ENCODE measurements at regions not wholly inside any gene's neighbourhood (a gene's known extent, or its start where the extent isn't known, plus 50 kb on each side); places are given as distances from the start of the nearest gene placed in this dataset.

DNA sequence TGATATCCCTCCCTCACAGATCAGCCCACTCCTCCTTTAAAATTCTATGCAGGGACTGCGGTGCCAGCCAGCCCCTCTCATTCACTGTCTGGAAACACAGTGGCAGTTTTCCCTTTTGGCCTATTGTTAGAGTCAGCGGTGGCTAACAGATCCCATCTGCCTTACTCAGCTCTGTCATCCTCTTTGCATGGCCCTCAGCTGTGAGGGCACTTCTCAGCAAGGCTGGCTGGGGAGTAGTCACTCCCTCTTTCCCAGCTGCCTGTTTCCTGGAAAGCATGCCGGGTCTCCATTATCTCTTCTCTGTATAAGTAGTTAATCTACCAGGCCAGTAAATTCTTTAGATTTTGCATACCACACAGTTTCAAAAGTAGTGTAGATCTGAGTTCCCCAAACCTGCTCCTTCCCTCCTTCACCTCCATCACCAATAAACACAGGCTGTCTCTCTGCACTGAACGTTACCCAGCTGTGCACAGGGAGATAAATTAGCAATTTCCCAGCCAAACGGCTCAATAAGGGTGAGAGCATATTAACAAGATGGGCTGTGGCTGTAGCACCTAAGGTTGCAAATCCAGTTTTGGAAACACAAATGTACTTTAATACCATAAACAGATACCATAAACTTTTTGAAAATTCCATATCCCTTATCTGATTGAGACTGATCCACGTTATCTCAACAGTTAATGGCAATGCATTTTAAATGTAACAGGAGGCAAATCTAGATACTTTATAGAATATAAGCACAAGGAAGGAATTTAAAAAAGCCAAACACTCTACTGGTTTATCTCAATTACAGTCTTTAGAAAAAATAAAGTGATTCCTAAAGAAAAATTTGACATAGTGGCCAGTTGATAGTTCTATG is 229.3 kb downstream of the ANKRD50 start:
- no peak for DNase-seq
- no peaks in the 10 kb centered on the region for H3K36me3 ChIP-seq
- H3K27ac ChIP-seq = no peak overlapping the region
- no peak overlapping the region for H3K4me3 ChIP-seq
- TF ChIP-seq, protein P1, sequence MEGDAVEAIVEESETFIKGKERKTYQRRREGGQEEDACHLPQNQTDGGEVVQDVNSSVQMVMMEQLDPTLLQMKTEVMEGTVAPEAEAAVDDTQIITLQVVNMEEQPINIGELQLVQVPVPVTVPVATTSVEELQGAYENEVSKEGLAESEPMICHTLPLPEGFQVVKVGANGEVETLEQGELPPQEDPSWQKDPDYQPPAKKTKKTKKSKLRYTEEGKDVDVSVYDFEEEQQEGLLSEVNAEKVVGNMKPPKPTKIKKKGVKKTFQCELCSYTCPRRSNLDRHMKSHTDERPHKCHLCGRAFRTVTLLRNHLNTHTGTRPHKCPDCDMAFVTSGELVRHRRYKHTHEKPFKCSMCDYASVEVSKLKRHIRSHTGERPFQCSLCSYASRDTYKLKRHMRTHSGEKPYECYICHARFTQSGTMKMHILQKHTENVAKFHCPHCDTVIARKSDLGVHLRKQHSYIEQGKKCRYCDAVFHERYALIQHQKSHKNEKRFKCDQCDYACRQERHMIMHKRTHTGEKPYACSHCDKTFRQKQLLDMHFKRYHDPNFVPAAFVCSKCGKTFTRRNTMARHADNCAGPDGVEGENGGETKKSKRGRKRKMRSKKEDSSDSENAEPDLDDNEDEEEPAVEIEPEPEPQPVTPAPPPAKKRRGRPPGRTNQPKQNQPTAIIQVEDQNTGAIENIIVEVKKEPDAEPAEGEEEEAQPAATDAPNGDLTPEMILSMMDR (IDR thresholded peaks at IDR 0.05) = no peak
- no peak for TF ChIP-seq POLR2A (IDR thresholded peaks at IDR 0.05)
- H3K4me1 ChIP-seq = no peaks in the 10 kb centered on the region
- no peaks in the 10 kb centered on the region for H3K9me3 ChIP-seq
- 55 to 64% methylated on average over 6 of the region's 6 CpGs for WGBS, 2 donors
- H3K27me3 ChIP-seq = no peaks in the 10 kb centered on the region
- intact Hi-C loops (cut with DNase I) = no loop called here

DNA sequence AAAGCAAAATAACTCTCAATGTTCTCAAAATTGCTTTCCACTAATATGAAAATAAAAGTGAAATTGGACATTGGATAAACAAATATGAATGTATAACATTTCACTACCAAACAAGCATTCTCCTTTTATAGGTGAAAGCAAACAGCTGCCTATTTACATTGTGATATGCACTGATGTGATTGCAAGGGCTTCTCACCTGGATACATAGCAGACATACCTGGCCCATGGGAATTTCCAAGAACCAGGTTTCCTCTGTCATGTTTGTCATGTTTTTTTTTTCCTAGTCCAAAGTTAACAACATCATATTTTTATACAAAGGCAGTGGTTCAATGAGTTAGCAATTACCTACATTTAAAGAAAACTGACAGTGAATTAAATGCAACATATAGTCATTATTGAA is 228.5 kb downstream of the ANKRD50 start:
- DNase-seq = no peak
- intact Hi-C loops (cut with DNase I) = no loop called here

DNA sequence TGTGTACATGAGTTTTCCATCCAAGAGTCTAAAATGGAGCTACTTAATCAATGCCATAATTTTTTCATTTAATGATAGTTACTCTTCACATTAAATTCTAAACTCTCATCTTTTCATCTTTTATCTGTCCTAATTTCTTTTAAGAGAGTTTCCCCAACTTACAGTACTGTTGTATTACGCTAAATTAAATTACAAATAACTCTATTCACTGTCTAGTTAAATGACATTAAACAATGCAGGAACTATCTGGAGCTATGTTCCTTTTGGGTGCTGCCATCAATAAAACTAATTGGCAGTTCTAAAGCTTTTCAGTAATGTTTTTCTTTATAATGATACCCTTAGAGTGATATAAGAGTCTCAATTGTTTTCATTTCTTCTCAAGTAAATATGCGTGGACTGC is 227.6 kb downstream of the ANKRD50 start:
- Histone ChIP-seq H3K27me3 (no peaks in the 10 kb centered on the region), H3K27ac (no peak overlapping the region), H3K4me3 (no peak overlapping the region), H3K9me3 (no peaks in the 10 kb centered on the region), H3K36me3 (no peaks in the 10 kb centered on the region), H3K4me1 (no peaks in the 10 kb centered on the region)
- no peak for TF ChIP-seq POLR2A (IDR thresholded peaks at IDR 0.05)
- TF ChIP-seq, protein P1 (IDR thresholded peaks at IDR 0.05) = no peak
- intact Hi-C loops (cut with DNase I) = no loop called here
- DNase-seq = no peak
- WGBS, 2 donors = 83 to 96% methylated on average over 2 of the region's 2 CpGs

More for the DNA sequence above, 228.5 kb downstream of the ANKRD50 start:
- TF ChIP-seq, protein P1 (IDR thresholded peaks at IDR 0.05) = no peak
- no peak for TF ChIP-seq POLR2A (IDR thresholded peaks at IDR 0.05)
- Histone ChIP-seq H3K4me3 (no peak overlapping the region), H3K4me1 (no peaks in the 10 kb centered on the region), H3K9me3 (no peaks in the 10 kb centered on the region), H3K27me3 (no peaks in the 10 kb centered on the region), H3K36me3 (no peaks in the 10 kb centered on the region), H3K27ac (no peak overlapping the region)

DNA sequence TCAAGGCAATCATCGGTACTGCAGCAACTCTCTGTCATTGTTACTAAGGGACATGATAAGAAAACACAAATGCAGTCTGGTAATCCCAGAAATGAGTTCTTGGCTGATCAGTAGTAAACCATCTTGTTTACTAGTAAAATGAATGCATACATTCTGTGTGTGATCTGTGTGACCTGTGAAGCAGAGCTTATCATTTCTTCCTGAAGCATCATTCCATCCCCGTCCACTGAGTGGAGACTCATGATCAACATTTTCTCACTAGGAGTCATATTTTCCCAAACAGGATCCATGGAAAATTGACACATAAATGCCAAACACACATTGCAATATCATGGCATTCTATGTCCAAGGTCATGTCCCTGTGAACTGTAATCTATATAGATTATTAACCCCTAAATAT is 226.1 kb downstream of the ANKRD50 start:
- Histone ChIP-seq H3K36me3 (no peaks in the 10 kb centered on the region), H3K4me1 (no peaks in the 10 kb centered on the region), H3K27me3 (no peaks in the 10 kb centered on the region), H3K27ac (no peak overlapping the region), H3K4me3 (no peak overlapping the region), H3K9me3 (no peaks in the 10 kb centered on the region)
- WGBS, 2 donors = 80 to 96% methylated on average over 2 of the region's 2 CpGs
- no peak for TF ChIP-seq POLR2A (IDR thresholded peaks at IDR 0.05)
- DNase-seq = no peak
- intact Hi-C loops (cut with DNase I) = no loop called here

DNA sequence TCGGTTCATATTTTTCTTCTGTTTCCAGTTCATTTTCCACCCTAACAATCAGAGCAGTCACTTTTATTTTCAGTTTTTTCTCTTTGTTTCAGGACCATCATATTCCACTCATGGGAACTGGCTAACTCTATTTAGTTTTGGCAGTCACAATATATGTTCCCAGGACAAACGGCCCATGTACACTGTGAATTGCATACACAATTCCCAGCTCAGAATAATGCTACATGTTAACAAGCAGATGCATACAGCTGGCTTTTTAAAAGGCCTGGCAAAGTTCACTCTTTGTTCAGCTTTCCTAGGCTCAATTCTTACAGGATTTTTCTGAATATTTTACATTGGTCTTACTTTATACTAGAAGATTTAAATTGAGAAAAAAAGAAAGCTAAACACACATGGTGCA is 224.9 kb downstream of the ANKRD50 start:
- Histone ChIP-seq H3K4me1 (no peaks in the 10 kb centered on the region), H3K9me3 (no peaks in the 10 kb centered on the region), H3K27me3 (no peaks in the 10 kb centered on the region), H3K4me3 (no peak overlapping the region), H3K27ac (no peak overlapping the region), H3K36me3 (no peaks in the 10 kb centered on the region)
- no peak for DNase-seq
- no peak for TF ChIP-seq POLR2A (IDR thresholded peaks at IDR 0.05)
- TF ChIP-seq, protein P1 (IDR thresholded peaks at IDR 0.05) = no peak
- 59 to 64% methylated on average over 2 of the region's 2 CpGs for WGBS, 2 donors
- intact Hi-C loops (cut with DNase I) = no loop called here

Data from esophagus squamous epithelium (tissue), 5 donors.